ENCODE measurements at regions not wholly inside any gene's neighbourhood (a gene's known extent, or its start where the extent isn't known, plus 50 kb on each side); places are given as distances from the start of the nearest gene placed in this dataset.

- Histone ChIP-seq H3K27ac (no peak overlapping the region), H3K4me3 (no peak overlapping the region), H3K4me1 (no peaks in the 10 kb centered on the region), H3K9me3 (no peaks in the 10 kb centered on the region), H3K27me3 (no peaks in the 10 kb centered on the region), H3K36me3 (replicated peaks in 1 of 2; ENCODE audit: insufficient read depth in 1 of 2, low read depth in 2 of 2) (no peaks in the 10 kb centered on the region)
- no peak for DNase-seq
- intact Hi-C loops (cut with DNase I), result no loop called here
- ATAC-seq, result no peak
- WGBS, 2 donors, result 67 to 71% methylated on average over 15 of the region's 15 CpGs
- TF ChIP-seq POLR2A (IDR thresholded peaks at IDR 0.05), result no peak
- TF ChIP-seq CTCF (IDR thresholded peaks at IDR 0.05), result no peak
Observed at GRCh38 chr6:6900569-6901204, 207.1 kb upstream of the RREB1 start.

- intact Hi-C loops (cut with DNase I), result no loop called here
- Histone ChIP-seq H3K27me3 (no peaks in the 10 kb centered on the region), H3K36me3 (replicated peaks in 1 of 2; ENCODE audit: insufficient read depth in 1 of 2, low read depth in 2 of 2) (no peaks in the 10 kb centered on the region), H3K27ac (no peak overlapping the region), H3K4me1 (no peaks in the 10 kb centered on the region), H3K9me3 (no peaks in the 10 kb centered on the region), H3K4me3 (no peak overlapping the region)
- 66 to 75% methylated on average over 15 of the region's 15 CpGs for WGBS, 2 donors
- peak in 1 of 7 experiments; percentile 10 for TF ChIP-seq CTCF (IDR thresholded peaks at IDR 0.05)
- TF ChIP-seq POLR2A (IDR thresholded peaks at IDR 0.05), result no peak
- ATAC-seq (peak; percentile 30), DNase-seq (no peak)
Observed at GRCh38 chr6:6901205-6901719, 206.5 kb upstream of the RREB1 start.

- no peaks in the 10 kb centered on the region for H3K9me3 ChIP-seq
- H3K27me3 ChIP-seq, result no peaks in the 10 kb centered on the region
- no peaks in the 10 kb centered on the region for H3K36me3 ChIP-seq (replicated peaks in 1 of 2; ENCODE audit: insufficient read depth in 1 of 2, low read depth in 2 of 2)
- no peak for TF ChIP-seq CTCF (IDR thresholded peaks at IDR 0.05)
- H3K4me3 ChIP-seq, result no peak overlapping the region
- intact Hi-C loops (cut with DNase I), result no loop called here
- ATAC-seq (no peak), DNase-seq (no peak)
- no peak overlapping the region for H3K27ac ChIP-seq
- 93 to 95% methylated on average over 3 of the region's 3 CpGs for WGBS, 2 donors
- no peaks in the 10 kb centered on the region for H3K4me1 ChIP-seq
Observed at GRCh38 chr6:6901945-6902344, 205.8 kb upstream of the RREB1 start.

- no peak for TF ChIP-seq POLR2A (IDR thresholded peaks at IDR 0.05)
- no peak for TF ChIP-seq CTCF (IDR thresholded peaks at IDR 0.05)
- peak; percentile 30 for ATAC-seq
- no peaks in the 10 kb centered on the region for H3K27me3 ChIP-seq
- no peak overlapping the region for H3K4me3 ChIP-seq
- no peaks in the 10 kb centered on the region for H3K36me3 ChIP-seq (replicated peaks in 1 of 2; ENCODE audit: insufficient read depth in 1 of 2, low read depth in 2 of 2)
- intact Hi-C loops (cut with DNase I), result no loop called here
- DNase-seq, result no peak
- WGBS, 2 donors, result 32 to 56% methylated on average over 6 of the region's 6 CpGs
- H3K27ac ChIP-seq, result no peak overlapping the region
- peaks cover 4% of the 10 kb centered on the region for H3K4me1 ChIP-seq
- H3K9me3 ChIP-seq, result no peaks in the 10 kb centered on the region
Observed at GRCh38 chr6:6905961-6906518, 201.7 kb upstream of the RREB1 start.

Measured in body of pancreas (tissue), 4 donors.